Small intestine (tissue), 7 donors: ENCODE measurements at regions not wholly inside any gene's neighbourhood (a gene's known extent, or its start where the extent isn't known, plus 50 kb on each side); places are given as distances from the start of the nearest gene placed in this dataset.

Source experiments
- DNase-seq, 2 donors: peaks; one replicate each; pipeline versions ENCODE4 v3.0.0 to v3.0.0-alpha.2; 2013
- FAIRE-seq: peaks from 2 replicates; lab custom pipeline; 2012; peaks lifted over from hg19 to GRCh38; lab: Jason Lieb, UNC
- H3K27ac ChIP-seq, 3 donors: one replicate each; pipeline ENCODE4 v1.5.1; 2013; ENCODE audit warnings: low read length in 2 of 3, mild to moderate bottlenecking in 2 of 3, control low read depth in 1 of 3, inconsistent platforms in 1 of 3, low read depth in 1 of 3, moderate library complexity in 1 of 3
- H3K27me3 ChIP-seq, 3 donors: one replicate each; pipeline ENCODE4 v1.6.1; 2013; ENCODE audit warnings: low read length in 3 of 3, inconsistent platforms in 1 of 3; ENCODE audit not compliant: control insufficient read depth in 3 of 3, insufficient read depth in 3 of 3
- H3K36me3 ChIP-seq, 3 donors: one replicate each; pipeline ENCODE4 v1.6.1; 2013; ENCODE audit warnings: low read length in 3 of 3, inconsistent platforms in 1 of 3, low read depth in 1 of 3, mild to moderate bottlenecking in 1 of 3, moderate library complexity in 1 of 3; ENCODE audit not compliant: control insufficient read depth in 3 of 3, insufficient read depth in 2 of 3
- H3K4me1 ChIP-seq, 3 donors: one replicate each; pipeline ENCODE4 v1.6.1; 2013; ENCODE audit warnings: low read length in 2 of 3, inconsistent platforms in 1 of 3, low read depth in 1 of 3, mild to moderate bottlenecking in 1 of 3, moderate library complexity in 1 of 3; ENCODE audit not compliant: control insufficient read depth in 3 of 3, insufficient read depth in 2 of 3
- H3K4me3 ChIP-seq, 3 donors: one replicate each; pipeline ENCODE4 v1.5.1; 2013; ENCODE audit warnings: low read length in 3 of 3, control low read depth in 1 of 3, inconsistent platforms in 1 of 3, low read depth in 1 of 3, mild to moderate bottlenecking in 1 of 3, moderate library complexity in 1 of 3
- H3K9me3 ChIP-seq, 2 donors: one replicate each; pipeline ENCODE4 v1.6.1; 2013; ENCODE audit warnings: low read depth in 1 of 2, low read length in 1 of 2; ENCODE audit not compliant: control insufficient read depth in 2 of 2, insufficient read depth in 1 of 2
- WGBS, 3 donors: extraction: QIAGEN DNeasy Blood & Tissue Kit; methylation state at CpG; one replicate each; pipeline ENCODE4 v1.1.7; 2013; 5-methylcytosine and 5-hydroxymethylcytosine counted together
- donor health status: healthy with polysubstance abuse.
- donor health status: control.
- donor health status: control.
- donor health status: Bipolar disorder and iron deficiency.
- donor health status: healthy.

DNA sequence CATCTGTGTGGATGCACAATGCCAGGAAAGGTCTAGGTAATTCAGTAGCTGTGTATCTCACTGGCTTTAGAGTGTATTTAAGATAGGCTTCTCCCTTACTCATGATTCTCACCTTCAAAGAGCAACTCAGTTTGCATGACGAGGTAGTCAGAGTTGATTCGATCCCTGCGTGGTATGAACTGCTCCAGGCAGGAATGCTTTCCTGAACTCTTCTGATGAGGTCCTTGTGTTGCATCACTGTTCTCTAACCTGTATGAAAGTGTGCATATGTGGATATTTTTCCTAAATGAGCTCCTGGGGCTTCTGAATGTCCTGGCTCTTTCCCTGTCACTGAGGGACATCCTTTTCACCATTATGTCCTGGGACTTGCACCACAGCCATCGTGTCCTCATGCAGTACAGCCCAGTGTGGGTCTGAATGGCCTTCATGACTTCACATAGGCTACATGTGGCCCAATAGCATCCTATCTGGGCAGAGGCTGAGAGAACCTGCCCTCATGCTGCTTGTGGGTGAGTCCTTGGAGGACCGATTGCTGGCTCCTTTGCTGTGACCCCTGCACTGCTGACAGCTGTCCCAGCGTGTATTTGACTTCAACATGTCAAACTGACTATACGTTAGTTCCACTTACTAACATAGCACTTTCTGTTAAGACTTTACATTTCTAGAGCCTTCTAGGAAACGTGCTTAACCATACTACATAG lies 65.3 kb upstream of the WDR1 start:
- FAIRE-seq (no peak), DNase-seq (no peak)
- WGBS, 3 donors = 81 to 92% (median 91%) methylated on average over 8 of the region's 8 CpGs
- Histone ChIP-seq H3K36me3 (no peaks in the 10 kb centered on the region), H3K27me3 (no peaks in the 10 kb centered on the region), H3K27ac (no peak overlapping the region), H3K9me3 (no peaks in the 10 kb centered on the region), H3K4me3 (no peak overlapping the region), H3K4me1 (no peaks in the 10 kb centered on the region)

DNA sequence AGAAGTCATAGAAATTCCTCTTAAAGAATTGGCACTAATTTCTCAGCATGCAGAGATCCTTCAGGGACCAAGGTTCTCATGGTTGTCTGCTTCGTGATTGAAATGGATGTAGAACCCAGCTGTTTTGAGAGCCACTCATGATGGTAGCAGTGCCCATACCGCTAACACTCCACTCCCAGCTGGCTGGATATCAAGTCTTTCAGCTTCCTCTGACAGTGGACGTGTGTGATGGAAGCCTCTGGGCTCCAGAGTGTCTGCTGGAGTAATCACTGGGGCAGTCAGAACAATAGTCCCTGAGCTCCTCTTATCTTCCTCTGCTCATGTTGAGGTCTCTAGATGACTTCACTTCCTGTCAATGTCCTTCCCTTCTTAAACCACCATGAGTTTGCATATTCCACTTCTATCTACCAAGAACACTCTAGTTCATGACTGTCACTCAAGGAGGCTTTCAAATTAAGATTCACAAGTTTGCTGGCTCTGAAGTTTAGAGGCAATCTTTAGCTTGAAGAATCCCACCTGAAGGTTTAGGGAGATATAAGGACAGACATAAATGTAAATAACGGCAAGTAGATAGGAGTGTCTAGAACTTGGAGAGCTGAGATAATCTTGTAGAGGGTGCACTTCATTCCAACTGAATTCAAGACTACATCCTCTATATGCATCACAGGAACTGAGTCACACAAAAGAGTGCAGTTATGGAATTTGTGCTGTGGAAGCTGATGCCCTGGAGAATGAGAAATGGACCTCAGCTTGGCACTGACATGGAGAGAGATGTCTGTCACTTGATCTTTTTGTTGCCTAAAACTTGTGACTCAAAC lies 64.5 kb upstream of the WDR1 start:
- Histone ChIP-seq H3K4me3 (no peak overlapping the region), H3K27ac (no peak overlapping the region), H3K36me3 (no peaks in the 10 kb centered on the region), H3K9me3 (no peaks in the 10 kb centered on the region), H3K4me1 (no peaks in the 10 kb centered on the region), H3K27me3 (no peaks in the 10 kb centered on the region)
- FAIRE-seq (no peak), DNase-seq (no peak)
- 56 to 70% (median 62%) methylated on average over 4 of the region's 4 CpGs for WGBS, 3 donors

DNA sequence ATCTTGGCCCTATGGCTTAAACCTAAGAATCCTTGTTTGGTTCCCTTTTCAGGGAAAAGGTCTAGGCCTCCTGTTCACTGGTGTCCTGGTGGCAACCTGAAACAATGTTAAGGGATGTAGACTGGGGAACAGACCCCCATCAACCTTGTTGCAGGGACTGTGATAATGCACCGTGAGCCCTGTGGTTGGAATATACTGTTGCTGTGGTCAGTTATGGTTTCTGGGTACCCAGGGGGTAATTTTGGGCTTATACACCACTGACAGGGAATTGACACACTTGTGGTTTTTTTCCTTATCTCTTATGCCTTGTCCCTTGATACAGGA lies 64.0 kb upstream of the WDR1 start:
- H3K27ac ChIP-seq = no peak overlapping the region
- H3K4me3 ChIP-seq = no peak overlapping the region
- no peaks in the 10 kb centered on the region for H3K4me1 ChIP-seq
- no peaks in the 10 kb centered on the region for H3K27me3 ChIP-seq
- no peaks in the 10 kb centered on the region for H3K9me3 ChIP-seq
- DNase-seq (no peak), FAIRE-seq (no peak)
- 53 to 88% (median 68%) methylated on average over 1 of the region's 1 CpG for WGBS, 3 donors
- H3K36me3 ChIP-seq = no peaks in the 10 kb centered on the region

DNA sequence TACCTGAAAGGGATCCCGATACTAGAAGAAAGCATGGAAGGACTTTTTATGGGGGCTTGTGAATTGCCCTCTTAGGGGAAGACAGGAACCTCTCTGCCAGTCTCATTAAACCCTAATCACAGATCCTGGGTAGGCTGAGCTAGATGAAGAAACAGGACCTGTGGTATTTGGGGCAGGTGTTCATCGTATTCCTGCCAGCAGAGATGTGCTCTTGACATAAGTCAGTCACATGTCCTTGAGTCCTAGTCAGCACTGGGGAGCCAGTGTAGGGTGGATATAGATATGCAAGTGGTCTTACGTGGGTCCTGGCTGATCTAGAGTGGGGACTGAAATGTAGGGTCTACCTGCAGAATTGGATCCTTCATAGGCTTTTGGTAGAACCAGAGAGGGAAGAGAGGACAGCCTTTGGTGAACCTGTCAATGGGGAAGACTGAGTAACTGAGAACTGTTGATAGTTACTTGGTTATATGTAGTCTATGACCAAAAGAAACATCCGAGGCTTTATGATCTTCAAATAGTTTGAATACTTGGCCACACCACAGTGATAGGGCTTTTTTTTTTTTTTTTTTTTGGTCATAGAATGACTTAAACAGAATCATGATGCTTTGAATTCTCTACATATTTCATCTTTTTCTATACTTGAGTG lies 63.5 kb upstream of the WDR1 start:
- 82 to 84% (median 82%) methylated on average over 4 of the region's 4 CpGs for WGBS, 3 donors
- Histone ChIP-seq H3K27ac (no peak overlapping the region), H3K36me3 (no peaks in the 10 kb centered on the region), H3K4me3 (no peak overlapping the region), H3K27me3 (no peaks in the 10 kb centered on the region), H3K4me1 (no peaks in the 10 kb centered on the region), H3K9me3 (no peaks in the 10 kb centered on the region)
- FAIRE-seq (no peak), DNase-seq (no peak)

DNA sequence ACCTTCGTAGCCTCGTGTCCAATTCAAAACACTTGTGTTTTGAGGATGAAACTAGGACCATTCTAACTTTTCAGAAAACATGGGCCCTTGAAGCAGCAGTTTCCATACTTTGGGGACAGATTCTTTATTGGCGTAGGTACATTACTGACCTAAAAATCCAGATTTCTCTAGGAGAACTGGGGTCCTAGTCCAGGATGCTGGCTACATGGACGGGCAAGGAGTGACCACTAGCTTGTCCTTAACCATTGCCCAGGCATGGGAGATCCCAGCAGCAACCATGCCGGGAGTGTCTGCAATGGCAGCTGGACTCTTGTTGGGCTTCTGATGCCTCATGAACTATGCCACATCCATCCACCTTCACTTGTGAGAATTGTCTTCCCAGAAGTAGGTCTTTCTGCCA lies 62.2 kb upstream of the WDR1 start:
- FAIRE-seq (no peak), DNase-seq (no peak)
- Histone ChIP-seq H3K9me3 (no peaks in the 10 kb centered on the region), H3K4me1 (peaks cover 0 to 4% (median 2%) of the 10 kb centered on the region in 3 donors), H3K27me3 (no peaks in the 10 kb centered on the region), H3K27ac (no peak overlapping the region), H3K4me3 (no peak overlapping the region), H3K36me3 (no peaks in the 10 kb centered on the region)
- WGBS, 3 donors = 82 to 90% (median 82%) methylated on average over 5 of the region's 5 CpGs

DNA sequence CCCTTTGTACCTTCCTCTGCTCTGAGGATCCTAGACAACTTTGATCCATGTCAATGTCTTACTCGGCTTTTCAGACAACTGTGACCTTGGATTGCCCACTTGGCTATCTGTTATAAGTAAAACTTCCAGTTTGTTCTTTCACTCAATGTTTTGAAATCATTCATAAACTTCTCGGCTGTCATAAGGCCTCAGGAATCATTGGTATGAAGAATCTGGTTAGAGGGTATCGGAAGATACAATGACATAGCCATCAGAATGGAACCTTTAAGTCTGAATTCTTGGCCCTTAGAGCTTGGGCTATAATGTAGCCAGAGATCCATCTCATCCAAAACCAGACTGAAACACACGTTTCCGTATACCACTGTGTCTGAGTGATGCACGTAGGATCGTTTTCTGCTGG lies 59.0 kb upstream of the WDR1 start:
- 88 to 92% (median 91%) methylated on average over 7 of the region's 7 CpGs for WGBS, 3 donors
- FAIRE-seq (no peak), DNase-seq (no peak)
- Histone ChIP-seq H3K27ac (no peak overlapping the region), H3K9me3 (no peaks in the 10 kb centered on the region), H3K27me3 (no peaks in the 10 kb centered on the region), H3K4me3 (no peak overlapping the region), H3K36me3 (no peaks in the 10 kb centered on the region), H3K4me1 (peaks cover 0 to 18% (median 5%) of the 10 kb centered on the region in 3 donors)

DNA sequence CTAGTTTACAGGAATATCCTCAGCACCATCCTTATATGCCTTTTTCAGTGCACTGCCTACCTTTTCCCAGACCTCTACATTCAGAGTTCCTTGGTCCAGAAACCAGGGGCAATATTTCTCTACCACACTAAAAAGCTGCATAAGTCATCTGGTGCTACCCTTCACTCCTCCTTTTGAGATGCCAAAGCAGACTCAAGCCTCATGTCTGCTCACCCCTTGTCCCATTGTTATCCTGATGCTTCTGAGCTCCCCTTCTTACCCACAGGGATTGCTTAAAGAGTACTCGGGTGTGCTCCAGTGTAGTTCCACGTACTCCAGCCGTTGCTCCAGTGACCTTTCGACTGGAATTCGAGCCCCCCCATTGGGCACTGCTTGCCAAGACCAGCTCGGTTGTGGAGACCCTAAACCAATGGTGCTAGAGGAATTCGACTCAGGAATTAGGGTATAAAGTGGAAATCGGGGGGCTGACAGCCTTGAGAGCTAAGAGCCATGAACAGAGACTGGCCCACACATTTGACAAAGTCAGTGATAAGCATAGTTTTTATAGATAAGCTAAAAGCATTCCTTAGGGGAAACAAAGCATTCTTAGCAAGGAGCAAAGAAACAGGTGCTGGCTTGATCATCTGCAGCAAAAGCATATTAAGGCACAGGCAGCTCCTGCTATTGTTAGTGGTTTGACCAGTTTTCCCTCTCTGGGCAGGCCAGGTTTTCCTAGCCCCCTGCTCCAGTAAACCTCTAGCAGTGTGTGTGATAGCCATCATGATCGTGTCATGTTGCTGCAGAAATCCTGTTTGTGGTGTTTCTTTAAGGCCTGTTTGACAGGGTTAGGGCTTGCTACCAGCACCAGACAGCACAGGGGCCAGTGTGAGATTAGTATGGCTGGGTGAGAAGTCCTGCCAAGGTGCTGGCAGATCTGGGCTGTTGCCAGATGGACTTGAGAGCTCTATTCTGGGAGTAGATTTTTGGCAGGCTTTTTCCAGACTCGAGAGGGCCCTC lies 57.5 kb upstream of the WDR1 start:
- FAIRE-seq = no peak
- Histone ChIP-seq H3K4me1 (peaks cover 0 to 18% (median 5%) of the 10 kb centered on the region in 3 donors), H3K36me3 (no peaks in the 10 kb centered on the region), H3K27ac (no peak overlapping the region), H3K27me3 (no peaks in the 10 kb centered on the region), H3K9me3 (no peaks in the 10 kb centered on the region), H3K4me3 (no peak overlapping the region)
- DNase-seq = peak in 1 of 2 donors; percentile 62
- WGBS, 3 donors = 16 to 54% (median 35%) methylated on average over 10 of the region's 10 CpGs
